RWPE1 (cell line): ENCODE measurements at regions not wholly inside any gene's neighbourhood (a gene's known extent, or its start where the extent isn't known, plus 50 kb on each side); places are given as distances from the start of the nearest gene placed in this dataset.

Experiments used
- CTCF ChIA-PET: fragments of 350-600 bp; sonication (Branson Sonifier 250); formaldehyde crosslinking; extraction: SDS; loops from one replicate; lab custom pipeline; 2021; lab: Yijun Ruan, JAX
- POLR2A ChIA-PET: fragments of 400-600 bp; formaldehyde crosslinking; extraction: SDS; loops from one replicate; lab custom pipeline; 2020; ENCODE audit warnings: antibody characterized with exemption; ENCODE audit not compliant: low non-redundant PET; lab: Yijun Ruan, JAX
- DNase-seq: peaks from one replicate; pipeline ENCODE4 v3.0.0; 2012; ENCODE audit warnings: low spot score
- H3K27ac ChIP-seq: fragments of 450-650 bp; 2 replicates; pipeline ENCODE4 v1.5.1; 2017
- CTCF ChIP-seq: fragments of 450-650 bp; conservative IDR thresholded peaks from 2 replicates; pipeline ENCODE4 v1.5.1; 2017; ENCODE audit warnings: low read depth, mild to moderate bottlenecking

- ChIA-PET POLR2A (no interaction called here), CTCF (interaction anchor here (0.6 to 1.0 kb wide), 2 partner anchors 219 to 378 kb away, joined by 3 to 8 read pairs; no protein-coding TSS in a partner anchor)
- no peak for TF ChIP-seq CTCF
These were observed 375.8 kb downstream of the GADD45G start for GRCh38 chr9:89980600-89980999.

GRCh38 chr9:89982016-89982415, 377.2 kb downstream of the GADD45G start:
- no peak overlapping the region for H3K27ac ChIP-seq
- ChIA-PET POLR2A (no interaction called here), CTCF (no interaction called here)
- TF ChIP-seq CTCF: no peak
- DNase-seq: no peak

More at GRCh38 chr9:89980600-89980999, 375.8 kb downstream of the GADD45G start:
- H3K27ac ChIP-seq: no peak overlapping the region
- DNase-seq: no peak

GRCh38 chr9:89983411-89983810, 378.6 kb downstream of the GADD45G start:
- ChIA-PET CTCF (interaction anchor here (1.7 kb wide), 1 partner anchor 21 kb away, joined by 4 read pairs; no protein-coding TSS in a partner anchor), POLR2A (no interaction called here)
- DNase-seq: no peak
- TF ChIP-seq CTCF: no peak
- no peak overlapping the region for H3K27ac ChIP-seq

GRCh38 chr9:89984214-89984613, 379.4 kb downstream of the GADD45G start:
- no peak for TF ChIP-seq CTCF
- DNase-seq: peak; percentile 83
- ChIA-PET POLR2A (no interaction called here), CTCF (interaction anchor here (0.7 to 1.7 kb wide), 2 partner anchors 22 to 339 kb away, joined by 3 to 4 read pairs; no protein-coding TSS in a partner anchor)
- no peak overlapping the region for H3K27ac ChIP-seq

GRCh38 chr9:89985068-89985467, 380.3 kb downstream of the GADD45G start:
- CTCF ChIA-PET: no interaction called here
- POLR2A ChIA-PET: no interaction called here
- TF ChIP-seq CTCF: no peak
- DNase-seq: no peak
- no peak overlapping the region for H3K27ac ChIP-seq

- ChIA-PET CTCF (no interaction called here), POLR2A (no interaction called here)
- DNase-seq: no peak
- TF ChIP-seq CTCF: no peak
- no peak overlapping the region for H3K27ac ChIP-seq
These were observed 381.4 kb downstream of the GADD45G start for GRCh38 chr9:89986190-89986589.
